Mammary epithelial cell (primary cell): ENCODE measurements at regions not wholly inside any gene's neighbourhood (a gene's known extent, or its start where the extent isn't known, plus 50 kb on each side); places are given as distances from the start of the nearest gene placed in this dataset.

ENCODE experiments used
- CTCF ChIP-seq, 2 donors: IDR thresholded peaks in 1 of 2; conservative IDR thresholded peaks in 1 of 2; 2 replicates each; pipeline ENCODE4 v1.5.1; 2011 to 2012; ENCODE audit warnings: inconsistent platforms in 2 of 2, low read length in 2 of 2, mild to moderate bottlenecking in 2 of 2, control low read depth in 1 of 2, low read depth in 1 of 2; ENCODE audit not compliant: insufficient read depth in 1 of 2; ENCODE audit errors: extremely low read depth in 1 of 2
- EZH2 ChIP-seq: IDR thresholded peaks from 2 replicates; pipeline ENCODE4 v1.6.1; 2012; ENCODE audit warnings: low read length, inconsistent platforms, borderline replicate concordance

- TF ChIP-seq CTCF (conservative IDR thresholded peaks at IDR 0.05 in 1 of 2, IDR thresholded peaks at IDR 0.05 in 1 of 2; ENCODE audit: extremely low read depth in 1 of 2, insufficient read depth in 1 of 2, low read depth in 1 of 2, low read length in 2 of 2) (no peak), EZH2 (no peak)
Measured at GRCh38 chr21:35924714-35925301, 135.5 kb downstream of the SETD4 start.
